ENCODE measurements at regions not wholly inside any gene's neighbourhood (a gene's known extent, or its start where the extent isn't known, plus 50 kb on each side); places are given as distances from the start of the nearest gene placed in this dataset.

GRCh38 chr4:188197566-188197965 lies 58.3 kb downstream of the TRIML1 start:
- no peaks in the 10 kb centered on the region for H3K9me3 ChIP-seq (ENCODE audit: control insufficient read depth, insufficient read depth, low read length)
- H3K9ac ChIP-seq (ENCODE audit: low read depth, low read length) = no peak overlapping the region
- H3K4me1 ChIP-seq (ENCODE audit: control insufficient read depth, insufficient read depth, low read length) = no peaks in the 10 kb centered on the region
- no peaks in the 10 kb centered on the region for H3K27me3 ChIP-seq (ENCODE audit: control insufficient read depth, insufficient read depth, low read length)
- no peaks in the 10 kb centered on the region for H3K36me3 ChIP-seq (ENCODE audit: control insufficient read depth, insufficient read depth, low read length)
- no peak overlapping the region for H3K4me3 ChIP-seq (ENCODE audit: low read depth, low read length)

GRCh38 chr4:188198982-188199792 lies 59.9 kb downstream of the TRIML1 start:
- Histone ChIP-seq H3K4me3 (ENCODE audit: low read depth, low read length) (no peak overlapping the region), H3K36me3 (ENCODE audit: control insufficient read depth, insufficient read depth, low read length) (no peaks in the 10 kb centered on the region), H3K27me3 (ENCODE audit: control insufficient read depth, insufficient read depth, low read length) (no peaks in the 10 kb centered on the region), H3K9me3 (ENCODE audit: control insufficient read depth, insufficient read depth, low read length) (no peaks in the 10 kb centered on the region), H3K4me1 (ENCODE audit: control insufficient read depth, insufficient read depth, low read length) (no peaks in the 10 kb centered on the region), H3K9ac (ENCODE audit: low read depth, low read length) (no peak overlapping the region)

DNA sequence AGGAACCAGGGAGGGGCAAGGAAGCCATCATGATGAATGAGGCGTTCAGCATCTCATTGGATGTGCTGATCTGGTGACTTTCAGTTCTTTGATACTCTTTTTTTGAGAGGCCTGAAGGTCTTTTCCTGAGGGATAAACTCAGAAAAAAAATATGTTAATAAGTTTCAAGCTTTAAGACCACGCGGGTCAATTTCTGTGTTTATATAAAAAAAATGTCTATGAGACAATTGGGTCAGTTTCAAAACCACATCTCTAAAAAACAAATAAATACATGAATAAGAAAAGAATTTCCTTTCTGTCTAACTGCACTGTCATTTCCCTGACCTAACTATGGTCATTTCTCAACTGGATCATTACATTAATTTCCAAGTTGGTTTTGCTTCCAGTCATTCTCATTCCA lies 62.6 kb downstream of the TRIML1 start:
- Histone ChIP-seq H3K9me3 (ENCODE audit: control insufficient read depth, insufficient read depth, low read length) (no peaks in the 10 kb centered on the region), H3K4me3 (ENCODE audit: low read depth, low read length) (no peak overlapping the region), H3K27me3 (ENCODE audit: control insufficient read depth, insufficient read depth, low read length) (no peaks in the 10 kb centered on the region), H3K9ac (ENCODE audit: low read depth, low read length) (no peak overlapping the region), H3K36me3 (ENCODE audit: control insufficient read depth, insufficient read depth, low read length) (no peaks in the 10 kb centered on the region), H3K4me1 (ENCODE audit: control insufficient read depth, insufficient read depth, low read length) (no peaks in the 10 kb centered on the region)

GRCh38 chr4:188206783-188207182 lies 67.5 kb downstream of the TRIML1 start:
- Histone ChIP-seq H3K9me3 (ENCODE audit: control insufficient read depth, insufficient read depth, low read length) (no peaks in the 10 kb centered on the region), H3K9ac (ENCODE audit: low read depth, low read length) (no peak overlapping the region), H3K4me3 (ENCODE audit: low read depth, low read length) (no peak overlapping the region), H3K4me1 (ENCODE audit: control insufficient read depth, insufficient read depth, low read length) (no peaks in the 10 kb centered on the region), H3K27me3 (ENCODE audit: control insufficient read depth, insufficient read depth, low read length) (no peaks in the 10 kb centered on the region), H3K36me3 (ENCODE audit: control insufficient read depth, insufficient read depth, low read length) (no peaks in the 10 kb centered on the region)

DNA sequence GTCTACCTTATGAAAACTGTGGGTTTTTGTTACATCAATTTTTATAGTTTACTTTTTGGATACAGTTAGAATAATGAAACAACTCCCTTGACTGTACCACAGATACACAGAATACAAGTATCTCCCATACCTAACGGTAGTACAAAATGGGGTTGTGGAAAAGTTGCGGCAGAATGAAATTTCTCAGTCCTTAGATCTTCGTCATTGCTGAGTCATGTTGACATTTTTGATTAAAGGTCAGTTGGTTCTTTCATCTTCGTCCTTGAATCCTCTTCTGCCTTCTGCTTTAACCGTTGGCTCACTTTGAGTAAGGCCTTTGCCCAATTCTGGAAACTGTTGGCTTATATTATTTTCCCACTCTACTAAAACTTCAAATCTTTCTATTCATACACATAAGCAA lies 75.6 kb downstream of the TRIML1 start:
- Histone ChIP-seq H3K27me3 (ENCODE audit: control insufficient read depth, insufficient read depth, low read length) (no peaks in the 10 kb centered on the region), H3K4me3 (ENCODE audit: low read depth, low read length) (no peak overlapping the region), H3K36me3 (ENCODE audit: control insufficient read depth, insufficient read depth, low read length) (no peaks in the 10 kb centered on the region), H3K4me1 (ENCODE audit: control insufficient read depth, insufficient read depth, low read length) (no peaks in the 10 kb centered on the region), H3K9ac (ENCODE audit: low read depth, low read length) (no peak overlapping the region), H3K9me3 (ENCODE audit: control insufficient read depth, insufficient read depth, low read length) (no peaks in the 10 kb centered on the region)

DNA sequence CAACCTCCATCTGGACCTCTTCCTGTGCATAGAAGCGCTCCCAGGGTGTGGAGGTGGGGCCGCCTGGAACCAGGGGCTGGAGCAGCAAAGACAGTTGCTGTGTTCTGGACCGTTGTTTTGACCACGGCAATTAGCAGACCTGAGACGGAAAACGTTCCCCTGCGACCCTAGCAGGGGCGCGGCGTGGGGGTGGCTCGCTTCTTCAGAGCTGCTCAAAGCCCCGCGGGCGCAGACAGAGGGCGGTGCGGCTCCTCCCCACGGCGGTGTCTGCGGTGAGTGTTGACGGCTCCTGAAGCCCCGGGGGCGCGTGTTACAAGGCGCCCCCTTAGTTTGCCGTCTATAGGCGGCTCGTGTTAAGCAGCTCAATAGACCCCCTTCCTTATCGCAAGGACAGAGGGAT lies 79.2 kb downstream of the TRIML1 start:
- no peak overlapping the region for H3K9ac ChIP-seq (ENCODE audit: low read depth, low read length)
- H3K27me3 ChIP-seq (ENCODE audit: control insufficient read depth, insufficient read depth, low read length) = no peaks in the 10 kb centered on the region
- H3K9me3 ChIP-seq (ENCODE audit: control insufficient read depth, insufficient read depth, low read length) = no peaks in the 10 kb centered on the region
- peak overlapping the region; percentile 14 for H3K4me3 ChIP-seq (ENCODE audit: low read depth, low read length)
- no peaks in the 10 kb centered on the region for H3K36me3 ChIP-seq (ENCODE audit: control insufficient read depth, insufficient read depth, low read length)
- no peaks in the 10 kb centered on the region for H3K4me1 ChIP-seq (ENCODE audit: control insufficient read depth, insufficient read depth, low read length)

DNA sequence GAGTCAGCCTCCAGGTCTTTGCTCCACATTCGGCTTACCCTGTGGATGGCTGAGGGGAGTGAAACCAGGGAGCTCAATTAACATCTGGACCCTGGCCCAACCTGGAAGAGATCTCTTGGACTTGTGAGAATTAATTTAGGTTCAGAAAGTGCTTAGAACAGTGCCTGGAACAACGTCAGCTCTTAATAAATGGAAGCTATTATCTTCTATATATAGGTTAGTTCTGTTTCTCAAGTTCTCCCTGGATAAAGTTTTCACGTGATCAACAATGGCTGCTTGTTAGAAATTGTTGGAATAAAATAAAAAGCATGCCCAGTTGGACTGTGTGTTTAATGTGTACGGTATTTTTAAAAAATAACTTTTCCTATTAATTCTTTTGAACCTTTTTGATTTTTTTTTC lies 80.8 kb downstream of the TRIML1 start:
- no peaks in the 10 kb centered on the region for H3K36me3 ChIP-seq (ENCODE audit: control insufficient read depth, insufficient read depth, low read length)
- H3K4me1 ChIP-seq (ENCODE audit: control insufficient read depth, insufficient read depth, low read length) = no peaks in the 10 kb centered on the region
- H3K9me3 ChIP-seq (ENCODE audit: control insufficient read depth, insufficient read depth, low read length) = no peaks in the 10 kb centered on the region
- no peaks in the 10 kb centered on the region for H3K27me3 ChIP-seq (ENCODE audit: control insufficient read depth, insufficient read depth, low read length)
- H3K9ac ChIP-seq (ENCODE audit: low read depth, low read length) = no peak overlapping the region
- H3K4me3 ChIP-seq (ENCODE audit: low read depth, low read length) = no peak overlapping the region

DNA sequence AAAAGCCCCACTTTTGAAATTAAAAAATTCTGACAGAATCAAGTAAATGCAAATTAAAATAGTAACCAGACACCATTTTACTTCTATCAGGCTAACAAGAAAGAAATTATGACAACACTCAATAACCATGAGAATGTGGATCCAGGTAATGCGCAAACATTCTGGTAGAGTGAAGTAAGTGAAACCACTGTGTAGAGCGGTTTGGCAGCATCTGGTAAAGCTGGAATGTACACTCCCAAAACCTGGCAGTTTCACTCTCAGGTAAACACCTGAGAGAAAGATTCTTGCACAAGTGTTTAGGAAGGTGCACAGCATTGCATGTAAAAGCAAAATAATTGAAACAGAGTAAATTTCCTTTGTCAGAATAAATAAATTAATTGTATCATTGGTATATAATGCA lies 81.8 kb downstream of the TRIML1 start:
- Histone ChIP-seq H3K9me3 (ENCODE audit: control insufficient read depth, insufficient read depth, low read length) (no peaks in the 10 kb centered on the region), H3K9ac (ENCODE audit: low read depth, low read length) (no peak overlapping the region), H3K4me3 (ENCODE audit: low read depth, low read length) (no peak overlapping the region), H3K27me3 (ENCODE audit: control insufficient read depth, insufficient read depth, low read length) (no peaks in the 10 kb centered on the region), H3K36me3 (ENCODE audit: control insufficient read depth, insufficient read depth, low read length) (no peaks in the 10 kb centered on the region), H3K4me1 (ENCODE audit: control insufficient read depth, insufficient read depth, low read length) (peaks cover 2% of the 10 kb centered on the region)

- peaks cover 2% of the 10 kb centered on the region for H3K4me1 ChIP-seq (ENCODE audit: control insufficient read depth, insufficient read depth, low read length)
- no peaks in the 10 kb centered on the region for H3K27me3 ChIP-seq (ENCODE audit: control insufficient read depth, insufficient read depth, low read length)
- no peak overlapping the region for H3K9ac ChIP-seq (ENCODE audit: low read depth, low read length)
- H3K4me3 ChIP-seq (ENCODE audit: low read depth, low read length) = no peak overlapping the region
- H3K9me3 ChIP-seq (ENCODE audit: control insufficient read depth, insufficient read depth, low read length) = no peaks in the 10 kb centered on the region
- H3K36me3 ChIP-seq (ENCODE audit: control insufficient read depth, insufficient read depth, low read length) = no peaks in the 10 kb centered on the region
Measured at GRCh38 chr4:188228279-188228678, 89.0 kb downstream of the TRIML1 start.

DNA sequence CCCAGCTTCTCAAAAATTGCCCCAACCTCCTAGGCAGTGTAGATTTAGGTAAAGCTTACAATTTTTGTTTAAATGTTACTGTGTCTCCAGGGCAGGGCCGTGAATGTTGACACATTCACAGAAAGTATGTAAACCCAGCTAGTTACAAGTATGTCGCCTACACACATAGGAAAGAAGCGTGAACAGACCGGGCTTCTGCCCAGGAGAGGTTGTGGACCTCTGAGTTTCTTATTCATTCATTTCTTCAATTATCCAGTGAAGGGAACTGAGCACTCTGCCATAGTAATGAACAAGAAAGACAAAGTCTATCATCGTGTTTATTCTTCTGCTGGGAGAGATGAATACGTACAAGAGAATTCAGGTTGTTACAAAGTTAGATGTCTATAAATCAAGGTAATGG lies 93.2 kb downstream of the TRIML1 start:
- Histone ChIP-seq H3K27me3 (ENCODE audit: control insufficient read depth, insufficient read depth, low read length) (no peaks in the 10 kb centered on the region), H3K9me3 (ENCODE audit: control insufficient read depth, insufficient read depth, low read length) (no peaks in the 10 kb centered on the region), H3K4me3 (ENCODE audit: low read depth, low read length) (no peak overlapping the region), H3K36me3 (ENCODE audit: control insufficient read depth, insufficient read depth, low read length) (no peaks in the 10 kb centered on the region), H3K4me1 (ENCODE audit: control insufficient read depth, insufficient read depth, low read length) (no peaks in the 10 kb centered on the region), H3K9ac (ENCODE audit: low read depth, low read length) (no peak overlapping the region)

- Histone ChIP-seq H3K4me3 (ENCODE audit: low read depth, low read length) (no peak overlapping the region), H3K27me3 (ENCODE audit: control insufficient read depth, insufficient read depth, low read length) (no peaks in the 10 kb centered on the region), H3K4me1 (ENCODE audit: control insufficient read depth, insufficient read depth, low read length) (no peaks in the 10 kb centered on the region), H3K9me3 (ENCODE audit: control insufficient read depth, insufficient read depth, low read length) (no peaks in the 10 kb centered on the region), H3K36me3 (ENCODE audit: control insufficient read depth, insufficient read depth, low read length) (no peaks in the 10 kb centered on the region), H3K9ac (ENCODE audit: low read depth, low read length) (no peak overlapping the region)
Measured at GRCh38 chr4:188242041-188242440, 102.8 kb downstream of the TRIML1 start.

DNA sequence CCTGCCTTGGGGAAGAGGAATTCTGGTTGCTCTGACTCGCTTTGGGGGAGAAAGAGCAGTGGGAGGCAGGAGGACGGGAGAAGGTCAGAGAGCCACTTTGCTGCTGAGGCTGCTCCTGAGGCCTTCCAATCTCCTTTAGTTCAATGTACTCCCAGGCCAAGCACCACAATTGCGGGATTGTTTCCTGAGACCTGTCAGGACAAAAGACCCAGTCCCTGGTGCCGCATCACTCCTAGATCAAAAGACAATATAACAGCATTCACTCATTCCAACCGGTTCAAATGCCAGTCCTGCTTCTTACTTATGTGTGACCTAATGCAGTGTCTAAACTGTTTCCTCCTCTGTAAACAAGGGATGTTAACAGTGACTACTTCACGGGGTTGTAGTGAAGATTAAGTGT lies 106.4 kb downstream of the TRIML1 start:
- no peaks in the 10 kb centered on the region for H3K9me3 ChIP-seq (ENCODE audit: control insufficient read depth, insufficient read depth, low read length)
- no peak overlapping the region for H3K9ac ChIP-seq (ENCODE audit: low read depth, low read length)
- no peaks in the 10 kb centered on the region for H3K36me3 ChIP-seq (ENCODE audit: control insufficient read depth, insufficient read depth, low read length)
- no peaks in the 10 kb centered on the region for H3K27me3 ChIP-seq (ENCODE audit: control insufficient read depth, insufficient read depth, low read length)
- H3K4me3 ChIP-seq (ENCODE audit: low read depth, low read length) = no peak overlapping the region
- no peaks in the 10 kb centered on the region for H3K4me1 ChIP-seq (ENCODE audit: control insufficient read depth, insufficient read depth, low read length)

Data from iPS-15b (cell line).